Thyroid gland (tissue), 4 donors: ENCODE measurements at regions not wholly inside any gene's neighbourhood (a gene's known extent, or its start where the extent isn't known, plus 50 kb on each side); places are given as distances from the start of the nearest gene placed in this dataset.

Experiments
- DNase-seq, 2 donors: peaks; one replicate each; pipeline ENCODE4 v3.0.0-alpha.2; 2019
- H3K27ac ChIP-seq, 3 donors: fragments of 200-600 bp; sonication (generic); 1 replicate in 2 of 3; 2 replicates in 1 of 3; pipeline ENCODE4 v1.5.1; 2016 to 2019; ENCODE audit warnings: mild to moderate bottlenecking in 1 of 3, moderate library complexity in 1 of 3
- H3K27me3 ChIP-seq: fragments of 200-600 bp; sonication (generic); one replicate; pipeline ENCODE4 v1.5.1; 2019
- H3K36me3 ChIP-seq, 2 donors: fragments of 200-600 bp; sonication (generic); one replicate each; pipeline ENCODE4 v1.5.1; 2016 to 2019
- H3K4me1 ChIP-seq, 2 donors: fragments of 200-600 bp; sonication (generic); one replicate each; pipeline ENCODE4 v1.5.1; 2017 to 2019
- H3K4me3 ChIP-seq, 3 donors: fragments of 200-600 bp; sonication (generic); replicated peaks in 1 of 3; 1 replicate in 2 of 3; 2 replicates in 1 of 3; pipeline ENCODE4 v1.5.1; 2016; ENCODE audit warnings: mild to moderate bottlenecking in 1 of 3
- H3K9me3 ChIP-seq: fragments of 200-600 bp; sonication (generic); one replicate; pipeline ENCODE4 v1.5.1; 2017
- CTCF ChIP-seq, 6 experiments: fragments of 200-600 bp in 3 of 6; fragments of 450-650 bp in 3 of 6; sonication (generic) in 3 of 6; IDR thresholded peaks; one replicate each; pipeline ENCODE4 v1.5.1; 2016 to 2019; ENCODE audit warnings: antibody characterized with exemption in 6 of 6, mild to moderate bottlenecking in 2 of 6, inconsistent platforms in 1 of 6, moderate library complexity in 1 of 6
- POLR2A ChIP-seq, 2 donors: fragments of 450-650 bp; IDR thresholded peaks; one replicate each; pipeline ENCODE4 v1.6.1; 2017; ENCODE audit warnings: antibody characterized with exemption in 2 of 2, mild to moderate bottlenecking in 2 of 2, moderate library complexity in 1 of 2
- WGBS, 2 donors: methylation state at CpG; one replicate each; pipeline ENCODE4 v1.1.5; 2017; 5-methylcytosine and 5-hydroxymethylcytosine counted together
- intact Hi-C: fragments of 100-400 bp; cut with DNase I; formaldehyde crosslinking; loops from one replicate; pipeline ENCODE4 v1.15.1; 2023

- Histone ChIP-seq H3K4me1 (no peaks in the 10 kb centered on the region), H3K27me3 (no peaks in the 10 kb centered on the region), H3K36me3 (no peaks in the 10 kb centered on the region), H3K4me3 (no peak overlapping the region), H3K27ac (no peak overlapping the region), H3K9me3 (no peaks in the 10 kb centered on the region)
- no peak for TF ChIP-seq POLR2A (IDR thresholded peaks at IDR 0.05)
- no peak for TF ChIP-seq CTCF (IDR thresholded peaks at IDR 0.05)
- WGBS, 2 donors: 70 to 72% methylated on average over 2 of the region's 2 CpGs
- intact Hi-C loops: no loop called here
- no peak for DNase-seq
Measured at GRCh38 chr11:127242676-127243075, 242.1 kb upstream of the KIRREL3 start.

GRCh38 chr11:127238321-127238720, 237.8 kb upstream of the KIRREL3 start:
- no peak for DNase-seq
- Histone ChIP-seq H3K27ac (no peak overlapping the region), H3K9me3 (no peaks in the 10 kb centered on the region), H3K4me1 (no peaks in the 10 kb centered on the region), H3K27me3 (no peaks in the 10 kb centered on the region), H3K4me3 (no peak overlapping the region), H3K36me3 (no peaks in the 10 kb centered on the region)
- TF ChIP-seq CTCF (IDR thresholded peaks at IDR 0.05) (no peak), POLR2A (IDR thresholded peaks at IDR 0.05) (no peak)
- WGBS, 2 donors: 86 to 90% methylated on average over 4 of the region's 4 CpGs
- intact Hi-C loops: no loop called here

DNA sequence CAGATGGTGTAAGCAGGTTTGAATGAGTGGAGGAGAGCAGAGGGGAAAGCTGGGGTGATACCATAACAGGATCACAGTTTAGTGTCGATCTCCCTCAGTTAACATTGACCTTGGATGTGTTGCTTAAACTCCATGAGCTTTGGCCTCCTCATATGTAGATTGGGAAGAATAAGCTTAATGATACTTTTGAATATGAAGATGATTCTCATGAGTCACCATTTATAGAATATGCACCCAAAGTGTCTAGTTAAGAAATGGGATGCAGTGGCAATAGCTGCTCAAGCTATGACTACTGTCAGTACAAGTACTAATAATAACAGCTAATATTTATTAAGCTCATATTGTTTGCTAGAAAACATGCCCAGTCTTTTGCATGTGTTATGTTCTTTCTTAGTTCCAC, 236.2 kb upstream of the KIRREL3 start:
- WGBS, 2 donors: 91 to 97% methylated on average over 1 of the region's 1 CpG
- intact Hi-C loops: no loop called here

DNA sequence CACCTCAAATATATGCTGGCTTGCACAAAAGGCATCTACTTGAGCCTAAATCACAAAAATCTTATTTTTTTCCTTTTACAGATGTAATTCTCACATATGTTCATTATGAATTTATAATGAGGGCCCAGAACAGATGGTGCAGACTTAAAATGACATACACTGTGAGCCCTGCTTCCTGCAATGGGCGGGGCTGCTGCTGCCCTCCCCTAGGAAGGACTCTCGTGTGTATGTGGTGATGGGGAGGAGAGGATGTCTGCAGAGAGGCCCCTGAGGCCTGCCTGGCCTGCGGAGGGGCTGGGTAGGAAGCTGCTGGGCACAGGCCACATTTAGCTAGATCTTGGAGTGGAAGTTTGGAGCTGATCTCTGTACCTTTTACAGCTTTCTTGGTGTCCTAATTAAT, 233.4 kb upstream of the KIRREL3 start:
- WGBS, 2 donors: 43 to 57% methylated on average over 3 of the region's 3 CpGs
- intact Hi-C loops: no loop called here
- Histone ChIP-seq H3K4me1 (no peaks in the 10 kb centered on the region), H3K27me3 (no peaks in the 10 kb centered on the region), H3K36me3 (no peaks in the 10 kb centered on the region), H3K4me3 (no peak overlapping the region), H3K9me3 (no peaks in the 10 kb centered on the region), H3K27ac (no peak overlapping the region)
- DNase-seq: no peak
- TF ChIP-seq CTCF (IDR thresholded peaks at IDR 0.05) (no peak), POLR2A (IDR thresholded peaks at IDR 0.05) (no peak)

More for the DNA sequence above, 236.2 kb upstream of the KIRREL3 start:
- no peaks in the 10 kb centered on the region for H3K27me3 ChIP-seq
- H3K4me3 ChIP-seq: no peak overlapping the region
- no peaks in the 10 kb centered on the region for H3K36me3 ChIP-seq
- no peak for TF ChIP-seq POLR2A (IDR thresholded peaks at IDR 0.05)
- no peak for TF ChIP-seq CTCF (IDR thresholded peaks at IDR 0.05)
- no peaks in the 10 kb centered on the region for H3K9me3 ChIP-seq
- no peak for DNase-seq
- no peak overlapping the region for H3K27ac ChIP-seq
- no peaks in the 10 kb centered on the region for H3K4me1 ChIP-seq

DNA sequence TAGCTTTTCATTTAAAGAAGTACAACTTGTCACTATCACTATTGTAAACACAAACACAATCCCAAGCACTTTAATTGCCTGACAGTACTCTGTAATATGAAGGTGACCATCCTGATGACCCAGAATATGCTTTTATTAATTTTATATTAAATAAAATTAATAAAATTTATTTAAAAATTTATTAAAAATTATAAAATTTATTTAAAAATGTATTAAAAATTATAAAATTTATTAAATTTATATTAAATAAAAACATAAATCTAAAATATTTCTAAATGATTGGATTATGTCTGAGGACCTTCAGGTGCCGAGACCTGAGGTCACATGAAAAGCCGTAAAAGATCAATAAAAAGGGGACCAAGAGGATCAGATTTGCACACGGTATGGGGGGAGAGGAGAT, 229.8 kb upstream of the KIRREL3 start:
- DNase-seq: no peak
- Histone ChIP-seq H3K4me3 (no peak overlapping the region), H3K4me1 (no peaks in the 10 kb centered on the region), H3K9me3 (no peaks in the 10 kb centered on the region), H3K27ac (no peak overlapping the region), H3K27me3 (no peaks in the 10 kb centered on the region), H3K36me3 (no peaks in the 10 kb centered on the region)
- intact Hi-C loops: no loop called here
- TF ChIP-seq CTCF (IDR thresholded peaks at IDR 0.05) (no peak), POLR2A (IDR thresholded peaks at IDR 0.05) (no peak)
- WGBS, 2 donors: 88 to 93% methylated on average over 3 of the region's 3 CpGs
